T-cell (primary cell): ENCODE measurements at regions not wholly inside any gene's neighbourhood (a gene's known extent, or its start where the extent isn't known, plus 50 kb on each side); places are given as distances from the start of the nearest gene placed in this dataset.
"Not testable (repeated sequence)": the region's sequence is repeated elsewhere in the genome, so short reads cannot be mapped to it uniquely, and the experiment has no call there.

Source experiments
- ATAC-seq, 4 experiments: fragments of 200-7000 bp in 3 of 4; fragments of 150-1000 bp in 1 of 4; cut with Tn5 transposase; replicated peaks in 1 of 4; 1 replicate in 3 of 4; 2 replicates in 1 of 4; pipeline ENCODE4 v1.10.0; 2021; ENCODE audit warnings: moderate library complexity in 3 of 4, mild to moderate bottlenecking in 2 of 4, moderate number of reproducible peaks in 1 of 4
- CTCF ChIA-PET, 2 donors: fragments of 300-600 bp; sonication (Branson Sonifier 250); formaldehyde crosslinking; loops; one replicate each; lab custom pipeline; 2022; ENCODE audit warnings: antibody characterized with exemption in 2 of 2; lab: Charles Lee
- POLR2A ChIA-PET, 2 donors: fragments of 300-600 bp; sonication (Branson Sonifier 250); formaldehyde crosslinking; loops; one replicate each; lab custom pipeline; 2022; ENCODE audit warnings: antibody characterized with exemption in 2 of 2; lab: Charles Lee
- DNase-seq, 35 experiments: peaks; one replicate each; pipeline versions ENCODE4 v3.0.0 to v3.0.0-alpha.2; 2013 to 2023
- H3K27ac ChIP-seq: one replicate; pipeline ENCODE4 v1.5.1; 2013; ENCODE audit warnings: low read length
- H3K27me3 ChIP-seq, 2 experiments: replicated peaks in 1 of 2; 1 replicate in 1 of 2; 2 replicates in 1 of 2; pipeline versions ENCODE4 v1.6.1 to v1.7.0; 2013; ENCODE audit warnings: low read length in 1 of 2, mixed read lengths in 1 of 2; ENCODE audit not compliant: control insufficient read depth in 2 of 2, insufficient read depth in 2 of 2; ENCODE audit errors: extremely low read depth in 1 of 2
- H3K36me3 ChIP-seq, 2 donors: 1 replicate in 1 of 2; 2 replicates in 1 of 2; pipeline versions ENCODE4 v1.6.1 to v1.7.0; 2013; ENCODE audit warnings: low read length in 1 of 2; ENCODE audit not compliant: control insufficient read depth in 2 of 2, insufficient read depth in 1 of 2; ENCODE audit errors: extremely low read depth in 1 of 2
- H3K4me1 ChIP-seq, 2 experiments: 1 replicate in 1 of 2; 2 replicates in 1 of 2; pipeline versions ENCODE4 v1.6.1 to v1.7.0; 2013; ENCODE audit warnings: low read length in 2 of 2, mixed read lengths in 1 of 2; ENCODE audit not compliant: insufficient read depth in 2 of 2, control insufficient read depth in 1 of 2; ENCODE audit errors: extremely low read depth in 1 of 2
- H3K4me3 ChIP-seq, 2 donors: 1 replicate in 1 of 2; 2 replicates in 1 of 2; pipeline versions ENCODE4 v1.5.1 to v1.7.0; 2013; ENCODE audit warnings: mild to moderate bottlenecking in 2 of 2, low read length in 1 of 2, moderate library complexity in 1 of 2; ENCODE audit not compliant: control insufficient read depth in 1 of 2; ENCODE audit errors: extremely low read depth in 1 of 2
- H3K9me3 ChIP-seq: 2 replicates; pipeline ENCODE4 v1.7.0; 2013
- H3K27ac Mint-ChIP-seq, 2 donors: one replicate each; pipeline ENCODE4 v1.8.0; 2020 to 2021; ENCODE audit warnings: mild to moderate bottlenecking in 2 of 2, mixed read lengths in 2 of 2
- H3K27me3 Mint-ChIP-seq, 2 donors: one replicate each; pipeline ENCODE4 v1.8.0; 2021 to 2022; ENCODE audit warnings: mixed read lengths in 2 of 2
- H3K36me3 Mint-ChIP-seq: one replicate; pipeline ENCODE4 v1.8.0; 2021; ENCODE audit warnings: mixed read lengths
- H3K4me1 Mint-ChIP-seq, 3 donors: one replicate each; pipeline ENCODE4 v1.8.0; 2020 to 2022; ENCODE audit warnings: mixed read lengths in 3 of 3, mild to moderate bottlenecking in 1 of 3
- H3K4me3 Mint-ChIP-seq, 3 donors: one replicate each; pipeline ENCODE4 v1.8.0; 2020 to 2022; ENCODE audit warnings: mild to moderate bottlenecking in 3 of 3, mixed read lengths in 3 of 3, moderate library complexity in 3 of 3
- H3K9me3 Mint-ChIP-seq, 3 donors: one replicate each; pipeline ENCODE4 v1.8.0; 2020 to 2022; ENCODE audit warnings: mixed read lengths in 3 of 3
- WGBS: methylation state at CpG from one replicate; pipeline ENCODE4 v1.1.5; 2013; ENCODE audit warnings: missing lambda C conversion rate; ENCODE audit not compliant: insufficient coverage; 5-methylcytosine and 5-hydroxymethylcytosine counted together

DNA sequence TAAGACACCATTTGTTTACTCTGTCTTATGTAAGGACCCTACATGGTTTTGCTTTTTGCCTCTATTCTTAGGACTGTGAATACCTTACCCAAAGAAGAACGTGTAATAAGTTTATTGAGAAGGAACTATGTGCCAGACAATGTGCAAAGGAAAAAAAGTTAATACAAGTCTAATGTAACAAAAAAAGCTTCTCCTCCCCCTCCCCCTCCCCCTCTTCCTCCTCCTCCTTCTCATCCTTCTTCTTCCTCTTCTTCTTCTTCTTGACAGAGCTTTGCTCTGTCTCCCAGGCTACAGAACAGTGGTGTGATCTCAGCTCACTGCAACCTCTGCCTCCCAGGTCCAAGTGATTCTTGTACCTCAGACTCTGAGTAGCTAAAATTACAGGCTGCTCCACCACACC, 50.9 kb upstream of the MITF start:
- no peaks in the 10 kb centered on the region for H3K9me3 Mint-ChIP-seq
- no peaks in the 10 kb centered on the region for H3K4me1 Mint-ChIP-seq
- Histone ChIP-seq H3K27ac (no peak overlapping the region), H3K27me3 (no peaks in the 10 kb centered on the region), H3K36me3 (no peaks in the 10 kb centered on the region), H3K9me3 (no peaks in the 10 kb centered on the region), H3K4me3 (no peak overlapping the region), H3K4me1 (no peaks in the 10 kb centered on the region)
- no peak overlapping the region for H3K4me3 Mint-ChIP-seq
- ChIA-PET POLR2A (no interaction called here), CTCF (interaction anchor here in 1 of 2 donors (0.6 kb wide), 1 partner anchor 178 kb away, joined by 4 read pairs; no protein-coding TSS in a partner anchor)
- no peak for ATAC-seq
- DNase-seq, result no peak
- H3K27ac Mint-ChIP-seq, result no peak overlapping the region
- peaks cover 0 to 5% of the 10 kb centered on the region in 2 donors for H3K27me3 Mint-ChIP-seq
- WGBS, result no CpG with 5 or more reads among the region's 1 CpG
- no peaks in the 10 kb centered on the region for H3K36me3 Mint-ChIP-seq

DNA sequence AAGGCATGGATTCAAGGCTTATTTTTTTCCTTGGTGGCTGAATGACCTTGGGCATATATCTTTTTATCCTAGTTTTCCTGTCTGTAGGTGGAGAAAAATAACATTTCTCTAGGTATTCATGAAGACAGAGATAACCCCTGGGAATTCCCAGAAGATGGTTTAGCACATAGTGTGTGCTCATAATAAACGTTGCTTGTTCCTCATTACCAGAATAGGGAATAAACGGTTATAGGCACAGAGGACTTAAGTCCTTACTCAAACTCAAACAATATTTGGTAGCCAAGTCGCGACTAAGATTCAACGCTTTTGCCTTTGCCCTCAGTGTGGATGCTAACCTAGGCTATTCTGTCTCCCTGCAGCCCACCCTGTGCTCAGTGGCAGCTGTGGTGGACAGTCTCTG, 51.6 kb upstream of the MITF start:
- Histone ChIP-seq H3K36me3 (no peaks in the 10 kb centered on the region), H3K9me3 (no peaks in the 10 kb centered on the region), H3K27me3 (no peaks in the 10 kb centered on the region), H3K27ac (no peak overlapping the region), H3K4me1 (no peaks in the 10 kb centered on the region), H3K4me3 (no peak overlapping the region)
- H3K9me3 Mint-ChIP-seq, result no peaks in the 10 kb centered on the region
- no peaks in the 10 kb centered on the region for H3K4me1 Mint-ChIP-seq
- POLR2A ChIA-PET, result no interaction called here
- CTCF ChIA-PET, result no interaction called here
- no peaks in the 10 kb centered on the region for H3K36me3 Mint-ChIP-seq
- 92% methylated on average over 4 of the region's 5 CpGs for WGBS
- H3K4me3 Mint-ChIP-seq, result no peak overlapping the region
- peaks cover 0 to 5% of the 10 kb centered on the region in 2 donors for H3K27me3 Mint-ChIP-seq
- DNase-seq (no peak), ATAC-seq (no peak)
- no peak overlapping the region for H3K27ac Mint-ChIP-seq

DNA sequence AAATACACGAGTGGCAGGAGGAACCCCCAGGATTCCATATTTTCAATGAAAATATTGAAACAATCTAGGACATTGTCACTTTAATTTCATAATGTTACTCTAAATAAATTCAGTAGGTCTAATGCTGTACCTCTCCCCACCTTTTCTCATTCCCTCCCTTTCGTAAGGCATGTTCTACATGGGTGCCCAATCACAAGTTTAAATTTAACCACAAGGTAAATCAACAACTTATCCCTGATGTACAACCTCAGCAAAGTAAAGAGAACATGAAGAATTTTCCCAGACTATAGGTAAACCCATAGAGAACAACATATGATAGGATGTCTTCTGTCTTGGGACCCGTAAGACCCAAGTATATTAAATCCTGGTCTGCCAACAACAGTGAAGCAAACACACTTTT, 53.2 kb upstream of the MITF start:
- Mint-ChIP-seq H3K36me3 (no peaks in the 10 kb centered on the region), H3K27me3 (peaks cover 0 to 5% of the 10 kb centered on the region in 2 donors), H3K9me3 (no peaks in the 10 kb centered on the region), H3K27ac (no peak overlapping the region), H3K4me1 (no peaks in the 10 kb centered on the region), H3K4me3 (no peak overlapping the region)
- Histone ChIP-seq H3K4me3 (no peak overlapping the region), H3K4me1 (no peaks in the 10 kb centered on the region), H3K27ac (no peak overlapping the region), H3K36me3 (no peaks in the 10 kb centered on the region), H3K27me3 (no peaks in the 10 kb centered on the region), H3K9me3 (no peaks in the 10 kb centered on the region)
- CTCF ChIA-PET, result no interaction called here
- WGBS, result 79% methylated on average over 2 of the region's 3 CpGs
- no peak for ATAC-seq
- no peak for DNase-seq
- POLR2A ChIA-PET, result no interaction called here

DNA sequence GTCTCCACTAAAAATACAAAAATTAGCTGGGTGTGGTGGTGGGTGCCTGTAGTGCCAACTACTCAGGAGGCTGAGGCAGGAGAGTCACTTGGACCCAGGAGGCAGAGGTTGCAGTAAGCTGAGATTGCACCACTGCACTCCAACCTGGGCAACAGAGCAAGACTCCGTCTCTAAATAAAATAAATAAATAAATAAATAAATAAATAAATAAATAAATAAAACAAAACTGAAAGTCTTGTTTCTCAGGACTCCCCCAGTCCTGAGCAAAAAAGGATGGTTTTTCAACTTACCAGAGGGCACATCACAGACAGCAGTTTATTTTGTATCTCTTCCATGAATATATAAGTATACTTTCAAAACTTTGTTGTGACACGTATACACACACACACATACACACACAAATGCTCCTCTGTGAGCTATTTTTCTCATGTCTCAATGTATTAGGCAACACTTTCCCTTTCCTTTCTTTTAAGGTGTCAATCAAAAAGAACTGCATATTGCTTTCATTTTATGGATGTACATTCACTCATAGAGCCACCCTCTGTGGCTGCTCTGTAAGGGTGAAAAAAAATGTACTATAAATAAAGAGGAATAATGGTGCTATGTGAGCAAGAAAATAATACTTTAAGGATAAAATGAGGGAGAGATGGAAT, 54.8 kb upstream of the MITF start:
- DNase-seq (no peak), ATAC-seq (no peak)
- no peaks in the 10 kb centered on the region for H3K4me1 ChIP-seq
- Mint-ChIP-seq H3K36me3 (no peaks in the 10 kb centered on the region), H3K4me3 (no peak overlapping the region), H3K9me3 (no peaks in the 10 kb centered on the region), H3K27ac (no peak overlapping the region), H3K4me1 (no peaks in the 10 kb centered on the region), H3K27me3 (peaks cover 0 to 5% of the 10 kb centered on the region in 2 donors)
- no peaks in the 10 kb centered on the region for H3K36me3 ChIP-seq
- H3K27me3 ChIP-seq, result no peaks in the 10 kb centered on the region
- CTCF ChIA-PET, result no interaction called here
- WGBS, result no CpG with 5 or more reads among the region's 2 CpGs
- no peak overlapping the region for H3K27ac ChIP-seq
- H3K4me3 ChIP-seq, result no peak overlapping the region
- no peaks in the 10 kb centered on the region for H3K9me3 ChIP-seq
- POLR2A ChIA-PET, result no interaction called here

DNA sequence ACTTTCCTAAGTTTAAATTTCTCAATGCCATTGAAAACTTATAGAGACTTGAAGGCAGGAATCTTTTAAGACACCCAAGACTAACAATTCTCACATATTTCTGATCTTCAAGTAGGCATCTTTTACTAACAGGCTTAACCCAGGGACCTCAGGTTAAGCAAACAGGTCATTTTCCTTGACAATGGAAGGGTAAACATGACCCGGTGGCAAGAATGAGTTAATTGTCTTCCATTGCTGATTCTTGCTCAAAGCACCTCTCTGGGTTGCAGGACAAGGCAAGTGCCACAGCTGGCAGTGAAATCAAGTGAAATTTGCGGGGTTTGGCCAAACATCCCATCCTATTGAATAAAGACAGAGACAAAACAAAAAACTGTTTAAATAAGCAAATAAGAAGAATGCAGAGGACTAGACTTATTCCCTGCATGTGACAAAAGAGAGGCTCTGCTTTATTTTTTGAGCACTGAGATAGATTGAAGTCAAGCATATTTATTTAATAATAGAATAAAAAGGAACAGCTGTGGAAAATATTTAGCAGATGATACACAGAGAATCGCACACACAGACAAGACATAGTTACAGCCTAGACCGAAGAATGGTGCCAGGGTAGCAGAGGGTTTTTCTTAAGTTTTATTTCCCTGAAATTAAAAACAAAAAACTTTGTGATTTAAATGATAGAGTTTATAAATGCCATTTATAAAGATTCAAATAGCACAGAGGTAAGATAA, 56.0 kb upstream of the MITF start:
- H3K9me3 Mint-ChIP-seq, result no peaks in the 10 kb centered on the region
- H3K36me3 ChIP-seq, result no peaks in the 10 kb centered on the region
- no peaks in the 10 kb centered on the region for H3K36me3 Mint-ChIP-seq
- ChIA-PET POLR2A (no interaction called here), CTCF (no interaction called here)
- ATAC-seq, result no peak
- no peak overlapping the region for H3K27ac ChIP-seq
- 86% methylated on average over 1 of the region's 4 CpGs for WGBS
- no peaks in the 10 kb centered on the region for H3K4me1 ChIP-seq
- DNase-seq, result no peak
- H3K27me3 Mint-ChIP-seq, result peaks cover 0 to 3% of the 10 kb centered on the region in 2 donors
- no peaks in the 10 kb centered on the region for H3K4me1 Mint-ChIP-seq
- no peak overlapping the region for H3K4me3 Mint-ChIP-seq
- no peak overlapping the region for H3K27ac Mint-ChIP-seq
- H3K9me3 ChIP-seq, result no peaks in the 10 kb centered on the region
- H3K27me3 ChIP-seq, result no peaks in the 10 kb centered on the region
- H3K4me3 ChIP-seq, result no peak overlapping the region

DNA sequence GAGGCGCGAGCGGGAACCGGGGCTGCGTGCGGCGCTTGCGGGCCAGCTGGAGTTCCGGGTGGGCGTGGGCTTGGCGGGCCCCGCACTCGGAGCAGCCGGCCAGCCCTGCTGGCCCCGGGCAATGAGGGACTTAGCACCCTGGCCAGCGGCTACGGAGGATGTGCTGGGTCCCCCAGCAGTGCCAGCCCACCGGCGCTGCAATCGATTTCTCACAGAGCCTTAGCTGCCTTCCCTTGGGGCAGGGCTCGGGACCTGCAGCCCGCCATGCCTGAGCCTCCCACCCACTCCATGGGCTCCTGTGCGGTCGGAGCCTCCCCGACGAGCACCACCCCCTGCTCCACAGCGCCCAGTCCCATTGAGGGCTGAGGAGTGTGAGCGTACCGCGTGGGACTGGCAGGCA, 61.8 kb upstream of the MITF start:
- CTCF ChIA-PET, H3K36me3 ChIP-seq, H3K4me3 Mint-ChIP-seq, H3K27ac Mint-ChIP-seq, H3K4me3 ChIP-seq, POLR2A ChIA-PET, H3K9me3 Mint-ChIP-seq, ATAC-seq, DNase-seq, H3K9me3 ChIP-seq, H3K27ac ChIP-seq, H3K27me3 ChIP-seq, H3K36me3 Mint-ChIP-seq, H3K27me3 Mint-ChIP-seq, H3K4me1 Mint-ChIP-seq, H3K4me1 ChIP-seq: not testable (repeated sequence)
- 94% methylated on average over 9 of the region's 30 CpGs for WGBS
